SK-N-SH treated with all-trans-retinoic acid at 6 μM for 48 hours (cell line): ENCODE measurements at regions not wholly inside any gene's neighbourhood (a gene's known extent, or its start where the extent isn't known, plus 50 kb on each side); places are given as distances from the start of the nearest gene placed in this dataset.

ENCODE experiments used
- ATAC-seq: fragments of 200-7000 bp; cut with Tn5 transposase; 3 replicates; pipeline ENCODE4 v1.9.1; 2020; ENCODE audit warnings: mild to moderate bottlenecking, moderate library complexity
- ARNTL ChIP-seq: fragments of 450-650 bp; formaldehyde crosslinking; IDR thresholded peaks from 2 replicates; pipeline ENCODE4 v1.5.0; 2020; ENCODE audit warnings: low read depth, mild to moderate bottlenecking, moderate library complexity, borderline replicate concordance
- BACH2 ChIP-seq: fragments of 250-450 bp; sonication (Bioruptor Pico); IDR thresholded peaks from 2 replicates; pipeline ENCODE4 v1.9.0; 2021; ENCODE audit warnings: mild to moderate bottlenecking, borderline replicate concordance
- CREB5 ChIP-seq: fragments of 250-450 bp; sonication (Bioruptor Pico); IDR thresholded peaks from 2 replicates; pipeline ENCODE4 v1.5.1; 2020; ENCODE audit warnings: low read depth, mild to moderate bottlenecking, moderate library complexity
- CSDC2 ChIP-seq: fragments of 250-450 bp; sonication (Bioruptor Pico); IDR thresholded peaks from 2 replicates; pipeline ENCODE4 v1.5.0; 2020; ENCODE audit warnings: mild to moderate bottlenecking, moderate library complexity
- CSRNP3 ChIP-seq: fragments of 250-450 bp; sonication (Bioruptor Pico); IDR thresholded peaks from 2 replicates; pipeline ENCODE4 v1.5.1; 2021; ENCODE audit warnings: mild to moderate bottlenecking, moderate library complexity
- ESRRG ChIP-seq: fragments of 250-450 bp; sonication (Bioruptor Pico); IDR thresholded peaks from 2 replicates; pipeline ENCODE4 v1.6.1; 2021; ENCODE audit warnings: mild to moderate bottlenecking
- GLIS3 ChIP-seq: fragments of 250-450 bp; sonication (Bioruptor Pico); IDR thresholded peaks from 2 replicates; pipeline ENCODE4 v1.5.0; 2020; ENCODE audit warnings: mild to moderate bottlenecking, moderate library complexity
- ISL1 ChIP-seq: fragments of 250-450 bp; sonication (Bioruptor Pico); IDR thresholded peaks from 2 replicates; pipeline ENCODE4 v2.1.2; 2022; ENCODE audit warnings: mild to moderate bottlenecking, moderate library complexity
- OSR1 ChIP-seq: fragments of 250-450 bp; sonication (Bioruptor Pico); IDR thresholded peaks from 2 replicates; pipeline ENCODE4 v1.8.0; 2022; ENCODE audit warnings: moderate library complexity, mild to moderate bottlenecking, inconsistent platforms
- PATZ1 ChIP-seq: fragments of 250-450 bp; sonication (Bioruptor Pico); IDR thresholded peaks from 2 replicates; pipeline ENCODE4 v1.8.0; 2020; ENCODE audit warnings: mild to moderate bottlenecking, moderate library complexity, borderline replicate concordance
- POU6F1 ChIP-seq: fragments of 250-450 bp; sonication (Bioruptor Pico); IDR thresholded peaks from 2 replicates; pipeline ENCODE4 v1.8.0; 2021; ENCODE audit warnings: low read depth, mild to moderate bottlenecking, moderate library complexity, borderline replicate concordance
- PPARA ChIP-seq: fragments of 250-450 bp; sonication (Bioruptor Pico); IDR thresholded peaks from 2 replicates; pipeline ENCODE4 v1.5.0; 2020; ENCODE audit warnings: mild to moderate bottlenecking, borderline replicate concordance
- RARB ChIP-seq: fragments of 250-450 bp; sonication (Bioruptor Pico); IDR thresholded peaks from 2 replicates; pipeline ENCODE4 v1.8.0; 2021; ENCODE audit warnings: mild to moderate bottlenecking, moderate library complexity
- TCF4 ChIP-seq: fragments of 250-450 bp; sonication (Bioruptor Pico); IDR thresholded peaks from 2 replicates; pipeline ENCODE4 v1.8.0; 2021; ENCODE audit warnings: mild to moderate bottlenecking, moderate library complexity, borderline replicate concordance
- TOX ChIP-seq: fragments of 250-450 bp; sonication (Bioruptor Pico); IDR thresholded peaks from 2 replicates; pipeline ENCODE4 v1.8.0; 2021; ENCODE audit warnings: mild to moderate bottlenecking, moderate library complexity, borderline replicate concordance
- ZC3H10 ChIP-seq: fragments of 250-450 bp; sonication (Bioruptor Pico); IDR thresholded peaks from 2 replicates; pipeline ENCODE4 v1.5.1; 2021; ENCODE audit warnings: mild to moderate bottlenecking, moderate library complexity
- ZFP30 ChIP-seq: fragments of 450-650 bp; formaldehyde crosslinking; IDR thresholded peaks from 2 replicates; pipeline ENCODE4 v1.5.0; 2022; ENCODE audit warnings: mild to moderate bottlenecking, moderate library complexity
- ZNF565 ChIP-seq: fragments of 450-650 bp; formaldehyde crosslinking; conservative IDR thresholded peaks from 2 replicates; pipeline ENCODE4 v1.5.0; 2020; ENCODE audit warnings: low read depth, mild to moderate bottlenecking, moderate library complexity
- ZNF70 ChIP-seq: fragments of 450-650 bp; formaldehyde crosslinking; IDR thresholded peaks from 2 replicates; pipeline ENCODE4 v1.5.0; 2020; ENCODE audit warnings: mild to moderate bottlenecking, moderate library complexity
- ZNF8 ChIP-seq: fragments of 450-650 bp; formaldehyde crosslinking; IDR thresholded peaks from 2 replicates; pipeline ENCODE4 v1.5.0; 2020; ENCODE audit warnings: mild to moderate bottlenecking, moderate library complexity

GRCh38 chr14:30077946-30078345 lies 150.3 kb upstream of the PRKD1 start:
- TF ChIP-seq ZNF70 (CRISPR knock-in tag) (no peak), CSRNP3 (CRISPR knock-in tag) (no peak), CREB5 (CRISPR knock-in tag) (no peak), RARB (CRISPR knock-in tag) (no peak), ISL1 (CRISPR knock-in tag) (no peak), ZNF565 (no peak), ZFP30 (no peak), ARNTL (CRISPR knock-in tag) (no peak), PPARA (CRISPR knock-in tag) (no peak)
- TF ChIP-seq, all 23 proteins: peak for 0
- no peak for ATAC-seq

GRCh38 chr14:30078811-30079402 lies 151.3 kb upstream of the PRKD1 start:
- TF ChIP-seq TOX (CRISPR knock-in tag) (no peak), PATZ1 (CRISPR knock-in tag) (no peak), ZFP30 (no peak), ARNTL (CRISPR knock-in tag) (no peak), OSR1 (CRISPR knock-in tag) (no peak), ESRRG (CRISPR knock-in tag) (no peak), ZNF8 (no peak), CSRNP3 (CRISPR knock-in tag) (no peak), CSDC2 (CRISPR knock-in tag) (no peak), POU6F1 (CRISPR knock-in tag) (no peak), RARB (CRISPR knock-in tag) (no peak), TCF4 (CRISPR knock-in tag) (no peak), PPARA (CRISPR knock-in tag) (no peak), GLIS3 (CRISPR knock-in tag) (no peak), ZNF565 (no peak), ZC3H10 (CRISPR knock-in tag) (no peak)
- no peak for ATAC-seq

GRCh38 chr14:30082486-30082885 lies 154.8 kb upstream of the PRKD1 start:
- no peak for TF ChIP-seq CREB5 (CRISPR knock-in tag)
- no peak for TF ChIP-seq ZNF565
- TF ChIP-seq BACH2 (CRISPR knock-in tag) = no peak
- no peak for ATAC-seq
